ENCODE measurements at regions not wholly inside any gene's neighbourhood (a gene's known extent, or its start where the extent isn't known, plus 50 kb on each side); places are given as distances from the start of the nearest gene placed in this dataset.

- intact Hi-C loops (cut with DNase I; ENCODE audit: low total_unique reads) = no loop called here
- DNase-seq = peak in 1 of 2 donors; percentile 9
- H3K27ac ChIP-seq = no peak overlapping the region
- H3K27me3 ChIP-seq = peaks cover 0 to 5% (median 0%) of the 10 kb centered on the region in 3 donors
- WGBS, 5 donors = 35 to 60% (median 46%) methylated on average over 10 of the region's 10 CpGs
- H3K36me3 ChIP-seq = no peaks in the 10 kb centered on the region
- H3K4me3 ChIP-seq = no peak overlapping the region
- TF ChIP-seq POLR2A (IDR thresholded peaks at IDR 0.05) = no peak
- TF ChIP-seq EP300 (IDR thresholded peaks at IDR 0.05) = no peak
- TF ChIP-seq POLR2AphosphoS5 (IDR thresholded peaks at IDR 0.05) = no peak
- TF ChIP-seq CTCF (IDR thresholded peaks at IDR 0.05) = no peak
- H3K9me3 ChIP-seq = no peaks in the 10 kb centered on the region
- no peaks in the 10 kb centered on the region for H3K4me1 ChIP-seq
These were observed 586.7 kb upstream of the SGCG start for GRCh38 chr13:22594041-22594440.

- Histone ChIP-seq H3K4me3 (no peak overlapping the region), H3K27ac (no peak overlapping the region), H3K9me3 (no peaks in the 10 kb centered on the region), H3K36me3 (no peaks in the 10 kb centered on the region), H3K4me1 (no peaks in the 10 kb centered on the region), H3K27me3 (peaks cover 0 to 5% (median 0%) of the 10 kb centered on the region in 3 donors)
- DNase-seq = no peak
- TF ChIP-seq CTCF (IDR thresholded peaks at IDR 0.05) (no peak), POLR2A (IDR thresholded peaks at IDR 0.05) (no peak), EP300 (IDR thresholded peaks at IDR 0.05) (no peak), POLR2AphosphoS5 (IDR thresholded peaks at IDR 0.05) (no peak)
- intact Hi-C loops (cut with DNase I; ENCODE audit: low total_unique reads) = no loop called here
- WGBS, 5 donors = 43 to 48% (median 45%) methylated on average over 5 of the region's 5 CpGs
These were observed 584.5 kb upstream of the SGCG start for GRCh38 chr13:22596171-22596863.

GRCh38 chr13:22599156-22599555 is 581.6 kb upstream of the SGCG start:
- DNase-seq = no peak
- H3K27me3 ChIP-seq = no peaks in the 10 kb centered on the region
- peaks cover 0 to 2% (median under 1%) of the 10 kb centered on the region in 4 donors for H3K9me3 ChIP-seq
- no peak overlapping the region for H3K4me3 ChIP-seq
- no peaks in the 10 kb centered on the region for H3K4me1 ChIP-seq
- H3K27ac ChIP-seq = no peak overlapping the region
- intact Hi-C loops (cut with DNase I; ENCODE audit: low total_unique reads) = no loop called here
- no peaks in the 10 kb centered on the region for H3K36me3 ChIP-seq
- TF ChIP-seq EP300 (IDR thresholded peaks at IDR 0.05) (no peak), POLR2AphosphoS5 (IDR thresholded peaks at IDR 0.05) (no peak), CTCF (IDR thresholded peaks at IDR 0.05) (no peak), POLR2A (IDR thresholded peaks at IDR 0.05) (no peak)

GRCh38 chr13:22618002-22618401 is 562.8 kb upstream of the SGCG start:
- intact Hi-C loops (cut with DNase I; ENCODE audit: low total_unique reads) = no loop called here
- H3K4me3 ChIP-seq = no peak overlapping the region
- no peak overlapping the region for H3K27ac ChIP-seq
- no peaks in the 10 kb centered on the region for H3K27me3 ChIP-seq
- DNase-seq = no peak
- H3K36me3 ChIP-seq = no peaks in the 10 kb centered on the region
- peaks cover 0 to 3% (median 1%) of the 10 kb centered on the region in 4 donors for H3K9me3 ChIP-seq
- H3K4me1 ChIP-seq = no peaks in the 10 kb centered on the region
- TF ChIP-seq EP300 (IDR thresholded peaks at IDR 0.05) = no peak
- 77 to 89% (median 85%) methylated on average over 3 of the region's 3 CpGs for WGBS, 5 donors

GRCh38 chr13:22625691-22626090 is 555.1 kb upstream of the SGCG start:
- no peaks in the 10 kb centered on the region for H3K4me1 ChIP-seq
- 92 to 96% (median 93%) methylated on average over 5 of the region's 5 CpGs for WGBS, 5 donors
- no peaks in the 10 kb centered on the region for H3K36me3 ChIP-seq
- no peak overlapping the region for H3K27ac ChIP-seq
- no peaks in the 10 kb centered on the region for H3K27me3 ChIP-seq
- peaks cover 0 to 12% (median 2%) of the 10 kb centered on the region in 4 donors for H3K9me3 ChIP-seq
- TF ChIP-seq CTCF (IDR thresholded peaks at IDR 0.05) = no peak
- TF ChIP-seq EP300 (IDR thresholded peaks at IDR 0.05) = no peak
- no peak for TF ChIP-seq POLR2A (IDR thresholded peaks at IDR 0.05)
- no peak for TF ChIP-seq POLR2AphosphoS5 (IDR thresholded peaks at IDR 0.05)
- DNase-seq = no peak
- no peak overlapping the region for H3K4me3 ChIP-seq
- intact Hi-C loops (cut with DNase I; ENCODE audit: low total_unique reads) = no loop called here
